GM06990 (cell line): ENCODE measurements at regions not wholly inside any gene's neighbourhood (a gene's known extent, or its start where the extent isn't known, plus 50 kb on each side); places are given as distances from the start of the nearest gene placed in this dataset.
"Not testable (repeated sequence)": the region's sequence is repeated elsewhere in the genome, so short reads cannot be mapped to it uniquely, and the experiment has no call there.

Experiments used
- DNase-seq: peaks from one replicate; pipeline ENCODE4 v3.0.0-alpha.2; 2011; ENCODE audit not compliant: insufficient read length; ENCODE audit errors: extremely low read depth
- H3K27me3 ChIP-seq: replicated peaks from 2 replicates; pipeline ENCODE4 v1.6.0; 2011; ENCODE audit warnings: low read length; ENCODE audit not compliant: control insufficient read depth, insufficient read depth
- H3K36me3 ChIP-seq: 2 replicates; pipeline ENCODE4 v1.5.1; 2011; ENCODE audit warnings: low read length; ENCODE audit not compliant: control insufficient read depth, insufficient read depth
- H3K4me3 ChIP-seq: replicated peaks from 2 replicates; pipeline ENCODE4 v1.5.1; 2011; ENCODE audit warnings: low read depth, mild to moderate bottlenecking, control low read depth, low read length
- TF ChIP-seq, protein P1 (sequence below): IDR thresholded peaks from 2 replicates; pipeline ENCODE4 v1.5.1; 2011; ENCODE audit warnings: low read length, control low read depth, mild to moderate bottlenecking, inconsistent platforms; ENCODE audit not compliant: insufficient read depth, poor library complexity, severe bottlenecking

DNA sequence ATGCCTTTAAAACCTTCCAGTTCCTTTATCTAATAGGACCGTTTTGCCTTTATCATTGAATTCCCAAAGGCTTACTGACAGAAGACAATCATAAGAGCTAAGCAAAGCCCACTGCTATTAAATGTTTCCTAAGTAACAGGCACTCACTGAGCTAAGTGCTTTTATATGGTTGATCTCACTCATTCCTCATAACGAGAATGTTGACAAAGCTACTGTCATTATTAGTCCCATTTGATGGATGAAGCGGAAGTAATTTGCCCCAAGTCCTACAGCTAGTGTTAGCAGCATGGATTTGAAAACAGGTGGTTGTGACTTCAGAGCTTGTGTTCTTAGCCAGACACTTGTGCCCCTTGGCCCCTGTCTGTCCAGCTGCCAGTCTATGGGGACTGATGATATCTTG, 134.8 kb upstream of the SERPINE2 start:
- H3K36me3 ChIP-seq, result no peaks in the 10 kb centered on the region
- H3K27me3 ChIP-seq, result no peaks in the 10 kb centered on the region
- TF ChIP-seq, protein P1, sequence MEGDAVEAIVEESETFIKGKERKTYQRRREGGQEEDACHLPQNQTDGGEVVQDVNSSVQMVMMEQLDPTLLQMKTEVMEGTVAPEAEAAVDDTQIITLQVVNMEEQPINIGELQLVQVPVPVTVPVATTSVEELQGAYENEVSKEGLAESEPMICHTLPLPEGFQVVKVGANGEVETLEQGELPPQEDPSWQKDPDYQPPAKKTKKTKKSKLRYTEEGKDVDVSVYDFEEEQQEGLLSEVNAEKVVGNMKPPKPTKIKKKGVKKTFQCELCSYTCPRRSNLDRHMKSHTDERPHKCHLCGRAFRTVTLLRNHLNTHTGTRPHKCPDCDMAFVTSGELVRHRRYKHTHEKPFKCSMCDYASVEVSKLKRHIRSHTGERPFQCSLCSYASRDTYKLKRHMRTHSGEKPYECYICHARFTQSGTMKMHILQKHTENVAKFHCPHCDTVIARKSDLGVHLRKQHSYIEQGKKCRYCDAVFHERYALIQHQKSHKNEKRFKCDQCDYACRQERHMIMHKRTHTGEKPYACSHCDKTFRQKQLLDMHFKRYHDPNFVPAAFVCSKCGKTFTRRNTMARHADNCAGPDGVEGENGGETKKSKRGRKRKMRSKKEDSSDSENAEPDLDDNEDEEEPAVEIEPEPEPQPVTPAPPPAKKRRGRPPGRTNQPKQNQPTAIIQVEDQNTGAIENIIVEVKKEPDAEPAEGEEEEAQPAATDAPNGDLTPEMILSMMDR, result no peak
- H3K4me3 ChIP-seq, result no peak overlapping the region
- DNase-seq, result no peak

DNA sequence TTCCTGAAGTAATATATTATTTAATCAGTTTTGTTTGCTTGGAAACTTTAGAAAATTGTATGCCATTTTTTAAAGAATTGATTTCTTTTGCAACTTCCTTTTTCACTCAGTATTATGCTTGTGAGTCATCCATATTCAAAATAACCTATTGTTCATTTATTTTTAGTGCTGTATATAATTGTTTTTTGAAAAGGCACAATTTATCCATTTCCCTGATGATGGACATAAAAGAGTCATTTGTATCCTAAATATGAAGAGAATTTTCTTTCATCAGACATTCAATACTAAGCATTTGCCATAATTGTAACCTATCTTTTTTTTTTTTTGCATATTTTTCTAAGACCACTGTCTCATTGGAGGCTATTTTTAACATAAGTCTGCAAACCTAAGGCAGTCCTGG, 134.1 kb upstream of the SERPINE2 start:
- H3K4me3 ChIP-seq, result no peak overlapping the region
- DNase-seq, result no peak
- TF ChIP-seq, protein P1, result no peak
- H3K27me3 ChIP-seq, result no peaks in the 10 kb centered on the region
- no peaks in the 10 kb centered on the region for H3K36me3 ChIP-seq

DNA sequence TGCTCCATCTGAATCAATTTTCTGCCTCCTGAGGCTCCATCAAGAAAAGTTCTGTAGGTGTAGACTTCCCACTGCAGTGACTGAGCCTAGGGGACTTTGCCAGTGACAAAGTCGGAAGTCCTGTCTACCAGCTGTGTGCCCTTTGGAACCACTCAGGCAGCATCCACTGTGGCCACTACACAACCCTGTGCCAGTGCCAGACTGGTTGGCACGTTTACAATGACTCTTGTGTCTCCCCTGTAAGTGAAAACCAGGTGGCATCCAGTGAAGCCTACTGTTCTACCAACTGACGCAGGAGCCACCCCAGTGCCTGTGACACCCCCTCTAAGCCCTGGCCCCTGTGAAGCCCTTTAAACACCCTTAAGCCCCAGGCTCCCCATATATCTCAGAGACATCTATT, 132.1 kb upstream of the SERPINE2 start:
- DNase-seq, result no peak
- H3K4me3 ChIP-seq, result no peak overlapping the region
- H3K36me3 ChIP-seq, result no peaks in the 10 kb centered on the region
- TF ChIP-seq, protein P1, result no peak
- no peaks in the 10 kb centered on the region for H3K27me3 ChIP-seq

DNA sequence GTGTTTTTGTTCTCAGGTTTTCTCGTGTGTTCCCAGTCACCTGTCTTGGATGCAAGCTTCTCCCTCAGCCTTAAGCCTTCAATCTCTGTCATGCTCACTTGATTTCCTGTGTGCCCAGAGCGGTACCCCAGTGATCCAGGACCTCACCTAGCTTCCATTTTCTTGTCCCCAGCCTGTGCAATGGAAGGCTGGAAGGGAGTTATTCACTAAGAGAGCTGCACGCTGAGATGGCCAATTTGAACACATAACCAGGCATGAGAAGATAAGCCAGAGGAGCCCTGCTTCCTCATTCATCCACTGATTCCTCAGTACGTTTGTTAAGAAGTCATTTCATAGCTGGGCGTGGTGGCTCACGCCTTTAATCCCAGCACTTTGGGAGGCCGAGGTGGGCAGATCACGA, 130.8 kb upstream of the SERPINE2 start:
- no peak overlapping the region for H3K4me3 ChIP-seq
- TF ChIP-seq, protein P1, result no peak
- no peak for DNase-seq
- no peaks in the 10 kb centered on the region for H3K27me3 ChIP-seq
- H3K36me3 ChIP-seq, result no peaks in the 10 kb centered on the region

DNA sequence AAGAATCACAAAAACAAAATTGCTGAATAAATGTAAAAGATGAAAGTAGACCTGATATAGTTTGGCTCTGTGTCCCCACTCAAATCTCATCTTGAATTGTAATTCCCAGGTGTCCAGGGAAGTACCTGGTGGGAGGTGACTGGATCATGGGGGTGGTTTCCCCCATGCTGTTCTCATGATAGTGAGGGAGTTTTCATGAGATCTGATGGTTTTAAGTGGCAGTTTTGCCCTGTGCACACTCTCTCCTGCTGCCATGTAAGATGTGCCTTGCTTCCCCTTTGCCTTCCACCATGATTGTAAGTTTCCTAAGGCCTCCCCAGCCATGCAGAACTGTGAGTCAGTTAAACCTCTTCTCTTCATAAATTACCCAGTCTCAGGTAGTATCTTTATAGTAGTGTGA, 128.7 kb upstream of the SERPINE2 start:
- not testable (repeated sequence) for H3K27me3 ChIP-seq, H3K36me3 ChIP-seq, H3K4me3 ChIP-seq, DNase-seq

DNA sequence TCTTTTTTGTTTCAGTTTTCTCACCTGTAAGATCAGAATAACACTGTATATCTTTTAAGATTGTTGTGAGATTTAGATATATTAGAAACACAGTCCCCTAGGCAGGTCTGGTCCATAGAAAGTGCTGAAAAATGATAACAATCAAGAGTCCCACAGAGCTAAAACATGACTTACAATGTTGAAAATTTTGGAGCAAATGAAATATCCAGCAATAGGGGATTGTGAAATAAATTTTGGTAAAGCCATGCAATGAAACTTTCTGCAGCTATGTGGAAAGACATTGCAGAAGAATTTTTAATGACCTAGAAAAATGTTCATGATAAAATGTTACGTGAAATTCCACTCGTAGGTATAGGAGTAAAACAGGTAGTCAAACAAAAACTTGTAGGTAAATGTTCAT, 127.6 kb upstream of the SERPINE2 start:
- TF ChIP-seq, protein P1, result no peak
- DNase-seq, result no peak
- Histone ChIP-seq H3K4me3 (no peak overlapping the region), H3K27me3 (no peaks in the 10 kb centered on the region), H3K36me3 (no peaks in the 10 kb centered on the region)
